Fibroblast of pulmonary artery (primary cell): ENCODE measurements at regions not wholly inside any gene's neighbourhood (a gene's known extent, or its start where the extent isn't known, plus 50 kb on each side); places are given as distances from the start of the nearest gene placed in this dataset.

Experiments
- DNase-seq: peaks from one replicate; pipeline ENCODE4 v3.0.0-alpha.2; 2010; ENCODE audit warnings: low read depth
- H3K4me3 ChIP-seq: replicated peaks from 2 replicates; pipeline ENCODE4 v1.5.1; 2011; ENCODE audit warnings: low read depth, mild to moderate bottlenecking, control low read depth, low read length, moderate library complexity
- CTCF ChIP-seq: IDR thresholded peaks from 2 replicates; pipeline ENCODE4 v1.5.1; 2011; ENCODE audit warnings: mild to moderate bottlenecking, control low read depth, low read length, inconsistent platforms; ENCODE audit errors: missing control alignments

- no peak overlapping the region for H3K4me3 ChIP-seq
- no peak for DNase-seq
- TF ChIP-seq CTCF = no peak
Measured at GRCh38 chr14:87185961-87186560, 806.9 kb downstream of the GALC start.

GRCh38 chr14:87184180-87184579 lies 808.8 kb downstream of the GALC start:
- DNase-seq = no peak
- no peak overlapping the region for H3K4me3 ChIP-seq
- no peak for TF ChIP-seq CTCF

- TF ChIP-seq CTCF = no peak
- no peak for DNase-seq
- H3K4me3 ChIP-seq = no peak overlapping the region
Measured at GRCh38 chr14:87181288-87181687, 811.7 kb downstream of the GALC start.

GRCh38 chr14:87179936-87180335 lies 813.0 kb downstream of the GALC start:
- TF ChIP-seq CTCF = no peak
- H3K4me3 ChIP-seq = no peak overlapping the region
- DNase-seq = no peak

GRCh38 chr14:87178277-87178676 lies 814.7 kb downstream of the GALC start:
- no peak for DNase-seq
- no peak overlapping the region for H3K4me3 ChIP-seq
- no peak for TF ChIP-seq CTCF

- H3K4me3 ChIP-seq = no peak overlapping the region
- DNase-seq = no peak
- no peak for TF ChIP-seq CTCF
Measured at GRCh38 chr14:87175175-87175574, 817.8 kb downstream of the GALC start.

- TF ChIP-seq CTCF = no peak
- DNase-seq = no peak
- no peak overlapping the region for H3K4me3 ChIP-seq
Measured at GRCh38 chr14:87171141-87171540, 821.8 kb downstream of the GALC start.
